ENCODE measurements at regions not wholly inside any gene's neighbourhood (a gene's known extent, or its start where the extent isn't known, plus 50 kb on each side); places are given as distances from the start of the nearest gene placed in this dataset.

DNA sequence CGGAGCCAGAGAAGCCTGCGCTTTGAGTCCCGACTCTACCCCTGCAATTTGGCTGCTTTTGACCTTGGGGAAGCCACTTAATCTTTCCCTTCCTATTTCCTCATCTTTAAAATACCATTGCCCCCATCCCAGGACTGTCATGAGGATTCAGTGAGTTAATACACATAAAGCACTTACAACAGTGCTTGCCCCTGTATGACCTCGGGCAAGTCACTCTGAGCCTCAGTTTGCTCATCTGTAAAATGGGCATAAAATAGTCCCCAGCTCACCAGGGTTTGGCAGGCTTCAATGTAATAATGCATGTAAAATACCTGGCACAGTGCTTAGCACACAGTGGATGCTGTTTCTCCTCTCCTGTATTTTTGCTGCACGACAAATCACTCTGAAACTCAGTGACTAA, 278.7 kb upstream of the PWP1 start:
- no peak for TF ChIP-seq SIN3A (IDR thresholded peaks at IDR 0.05; ENCODE audit: borderline replicate concordance, insufficient read depth, low read length)
- TF ChIP-seq POLR2AphosphoS5 (IDR thresholded peaks at IDR 0.05; ENCODE audit: low read depth, low read length), result no peak
